Spleen (tissue), 7 donors: ENCODE measurements at regions not wholly inside any gene's neighbourhood (a gene's known extent, or its start where the extent isn't known, plus 50 kb on each side); places are given as distances from the start of the nearest gene placed in this dataset.

Source experiments
- CTCF ChIP-seq, 11 experiments: fragments of 200-600 bp in 7 of 11; fragments of 450-650 bp in 4 of 11; sonication (generic) in 4 of 11; IDR thresholded peaks in 8 of 11; conservative IDR thresholded peaks in 3 of 11; 1 replicate in 7 of 11; 2 replicates in 4 of 11; pipeline versions ENCODE4 v1.4.0 to v1.8.0; 2016 to 2021; ENCODE audit warnings: antibody characterized with exemption in 11 of 11, inconsistent platforms in 4 of 11, mild to moderate bottlenecking in 1 of 11
- POLR2A ChIP-seq, 3 donors: fragments of 450-650 bp; IDR thresholded peaks; one replicate each; pipeline ENCODE4 v1.5.1; 2017; ENCODE audit warnings: antibody characterized with exemption in 3 of 3, mild to moderate bottlenecking in 1 of 3
- POLR2AphosphoS5 ChIP-seq, 3 donors: sonication (generic); formaldehyde crosslinking; IDR thresholded peaks; one replicate each; pipeline ENCODE4 v1.5.1; 2017; ENCODE audit warnings: antibody characterized with exemption in 3 of 3
- donor health status: DM: no; HTN: no; CAD: no; lungs with moderate emphysema.
- donor health status: DM: no; HTN: no; CAD: no.
- donor health status: DM: no; HTN: no; CAD: no.

DNA sequence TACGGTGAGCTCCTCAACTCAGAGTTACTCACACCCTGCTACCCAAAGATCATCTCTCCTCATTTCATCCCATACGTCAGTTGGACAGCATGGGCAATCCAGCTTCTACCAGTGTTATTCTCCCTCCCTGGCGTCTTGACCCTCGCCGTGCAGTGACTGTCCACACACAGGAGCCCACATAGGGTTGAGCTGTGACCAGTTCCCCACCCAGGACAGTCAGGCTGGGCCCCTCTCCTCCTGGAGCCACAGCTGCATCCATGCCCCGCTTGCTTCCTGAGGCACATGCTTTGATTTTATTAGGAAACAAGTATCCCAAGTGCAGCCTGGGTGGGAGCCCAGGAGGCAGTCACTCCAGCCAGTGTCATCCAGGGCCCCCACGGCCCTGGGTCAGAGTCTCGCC lies 140.3 kb upstream of the SFSWAP start:
- TF ChIP-seq POLR2AphosphoS5 (IDR thresholded peaks at IDR 0.05): no peak
- TF ChIP-seq CTCF (IDR thresholded peaks at IDR 0.05 in 8 of 11, conservative IDR thresholded peaks at IDR 0.05 in 3 of 11): no peak
- TF ChIP-seq POLR2A (IDR thresholded peaks at IDR 0.05): no peak
